ENCODE measurements at regions not wholly inside any gene's neighbourhood (a gene's known extent, or its start where the extent isn't known, plus 50 kb on each side); places are given as distances from the start of the nearest gene placed in this dataset.

- no peaks in the 10 kb centered on the region for H3K9me3 ChIP-seq (replicated peaks; ENCODE audit: control insufficient read depth, insufficient read depth, low read depth, low read length)
- no TSS peak for BruUV-seq (replicated peaks)
- H3K4me2 ChIP-seq (ENCODE audit: insufficient read depth, low read length), result no peak overlapping the region
- FAIRE-seq (no peak), DNase-seq (ENCODE audit: extremely low read depth in 1 of 4, low spot score in 3 of 4) (no peak), ATAC-seq (no peak)
- no peak overlapping the region for H3K9ac ChIP-seq (ENCODE audit: insufficient read depth in 1 of 2, low read depth in 2 of 2, low read length in 2 of 2)
- no peak overlapping the region for H2AFZ ChIP-seq (ENCODE audit: low read depth, low read length)
- no peaks in the 10 kb centered on the region for H3K36me3 ChIP-seq (ENCODE audit: control insufficient read depth, insufficient read depth, low read length)
- no peaks in the 10 kb centered on the region for H3K9me1 ChIP-seq (ENCODE audit: control insufficient read depth, insufficient read depth, low read length)
- ChIA-PET POLR2A (no interaction called here), CTCF (ENCODE audit: low intra/inter-chr PET ratio) (no interaction called here)
- intact Hi-C loops (cut with micrococcal nuclease), result no loop called here
- in situ Hi-C loops (cut with MboI), result no loop called here
- H3K27ac ChIP-seq (ENCODE audit: extremely low read depth, low read depth, low read length), result no peak overlapping the region
- H3K27me3 ChIP-seq (ENCODE audit: control insufficient read depth in 2 of 2, insufficient read depth in 2 of 2, low read length in 2 of 2), result peaks cover 0 to 24% of the 10 kb centered on the region in 2 experiments; a peak in 3 of 5 replicates
- no peaks in the 10 kb centered on the region for H3K79me2 ChIP-seq (ENCODE audit: control insufficient read depth, insufficient read depth, low read length)
- H3K4me3 ChIP-seq, result no peak overlapping the region
- no peaks in the 10 kb centered on the region for H4K20me1 ChIP-seq (replicated peaks; ENCODE audit: control insufficient read depth, insufficient read depth, low read length)
- WGBS (ENCODE audit: insufficient coverage, low coverage, missing lambda C conversion rate), result 0% methylated on average over 2 of the region's 2 CpGs
- no peaks in the 10 kb centered on the region for H3K4me1 ChIP-seq (replicated peaks in 1 of 2; ENCODE audit: control insufficient read depth in 2 of 2, insufficient read depth in 2 of 2, low read length in 2 of 2)
- TF ChIP-seq ZNF609 (CRISPR knock-in tag; IDR thresholded peaks at IDR 0.05; ENCODE audit: borderline replicate concordance), result no peak
- TF ChIP-seq VEZF1 (CRISPR knock-in tag; IDR thresholded peaks at IDR 0.05), result no peak
- no peak for TF ChIP-seq ZSCAN29 (IDR thresholded peaks at IDR 0.05)
- no peak for TF ChIP-seq CTBP1 (IDR thresholded peaks at IDR 0.05; ENCODE audit: borderline replicate concordance)
- TF ChIP-seq HMGN3 (IDR thresholded peaks at IDR 0.05; ENCODE audit: borderline replicate concordance, extremely low read depth, insufficient read length, low read depth, low read length), result no peak
- TF ChIP-seq PHB (CRISPR knock-in tag; IDR thresholded peaks at IDR 0.05), result no peak
- no peak for TF ChIP-seq MBD1 (CRISPR knock-in tag; IDR thresholded peaks at IDR 0.05)
- no peak for TF ChIP-seq HOMEZ (CRISPR knock-in tag; IDR thresholded peaks at IDR 0.05)
- TF ChIP-seq ZFP36 (IDR thresholded peaks at IDR 0.05; ENCODE audit: low read depth, low read length, partially characterized antibody), result no peak
- TF ChIP-seq TOE1 (IDR thresholded peaks at IDR 0.05; ENCODE audit: borderline replicate concordance), result no peak
- no peak for TF ChIP-seq TOE1 (CRISPR knock-in tag; IDR thresholded peaks at IDR 0.05; ENCODE audit: borderline replicate concordance, low read depth)
- TF ChIP-seq HDAC6 (IDR thresholded peaks at IDR 0.05; ENCODE audit: low read depth, low read length), result no peak
Measured at GRCh38 chr14:104397956-104398355, 181.6 kb upstream of the C14orf180 start.

Data from K562 (cell line).